Upper lobe of right lung (tissue), 1 donor: ENCODE measurements at regions not wholly inside any gene's neighbourhood (a gene's known extent, or its start where the extent isn't known, plus 50 kb on each side); places are given as distances from the start of the nearest gene placed in this dataset.
"Not testable (repeated sequence)": the region's sequence is repeated elsewhere in the genome, so short reads cannot be mapped to it uniquely, and the experiment has no call there.

ENCODE experiments used
- ATAC-seq: fragments of 200-7000 bp; cut with Tn5 transposase; one replicate; pipeline ENCODE4 v1.9.1; 2020; ENCODE audit warnings: mild to moderate bottlenecking, moderate library complexity
- DNase-seq: peaks from one replicate; pipeline ENCODE4 v3.0.0-alpha.2; 2020
- H3K27ac ChIP-seq: fragments of 200-600 bp; one replicate; pipeline ENCODE4 v1.8.0; 2022
- H3K27me3 ChIP-seq: fragments of 200-600 bp; one replicate; pipeline ENCODE4 v1.8.0; 2022; ENCODE audit warnings: mild to moderate bottlenecking
- H3K36me3 ChIP-seq: fragments of 200-600 bp; one replicate; pipeline ENCODE4 v1.8.0; 2022
- H3K4me1 ChIP-seq: fragments of 200-600 bp; one replicate; pipeline ENCODE4 v1.8.0; 2022
- H3K4me3 ChIP-seq: fragments of 200-600 bp; one replicate; pipeline ENCODE4 v1.8.0; 2022; ENCODE audit warnings: mild to moderate bottlenecking
- H3K9me3 ChIP-seq: fragments of 200-600 bp; one replicate; pipeline ENCODE4 v1.8.0; 2022
- intact Hi-C: fragments of 100-400 bp; cut with DNase I; formaldehyde crosslinking; loops from one replicate; pipeline ENCODE4 v1.11.0; 2022
- TF ChIP-seq, protein P1 (sequence below): fragments of 200-600 bp; IDR thresholded peaks from one replicate; pipeline ENCODE4 v1.8.0; 2022; ENCODE audit warnings: antibody characterized with exemption
- donor health status: DM: no; HTN: yes; CAD: no; lungs with severe emphysema.

DNA sequence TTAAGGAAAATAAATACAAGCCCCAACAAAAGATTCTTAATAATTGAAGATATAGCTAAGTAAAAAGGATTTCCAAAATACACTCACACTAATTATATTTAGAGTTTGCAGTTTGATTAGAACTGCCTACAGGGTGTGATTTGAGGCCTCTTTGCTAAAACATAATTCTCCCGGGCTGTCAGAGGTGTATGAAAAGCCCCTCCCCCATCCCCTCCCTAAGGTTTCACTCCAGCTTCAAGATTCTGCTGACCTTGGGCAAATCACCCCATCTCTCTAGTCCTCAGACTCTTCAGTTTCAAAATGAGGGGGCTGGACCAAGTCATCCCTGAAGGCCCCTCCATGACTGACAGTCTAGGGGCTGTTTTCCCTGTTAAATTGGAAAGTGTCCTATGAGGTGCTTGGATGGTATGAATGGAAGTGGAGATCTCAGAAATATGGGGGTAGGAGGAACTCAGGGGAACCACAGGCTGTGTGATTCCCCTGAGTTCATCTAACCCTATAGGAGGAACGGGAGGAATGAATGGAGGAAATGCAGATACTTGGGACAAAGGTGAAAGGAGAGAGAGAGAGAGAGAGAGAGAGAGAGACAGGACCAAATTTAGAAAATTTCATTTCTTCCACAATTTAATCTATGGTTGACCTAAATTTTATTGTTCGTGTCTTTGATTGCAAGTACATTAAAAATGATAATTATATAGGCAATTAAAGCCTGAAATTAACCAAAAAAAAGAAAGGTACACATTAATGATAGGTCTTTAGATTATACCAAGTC, 107.5 kb downstream of the SPP2 start:
- H3K27ac ChIP-seq, result no peak overlapping the region
- TF ChIP-seq, protein P1, sequence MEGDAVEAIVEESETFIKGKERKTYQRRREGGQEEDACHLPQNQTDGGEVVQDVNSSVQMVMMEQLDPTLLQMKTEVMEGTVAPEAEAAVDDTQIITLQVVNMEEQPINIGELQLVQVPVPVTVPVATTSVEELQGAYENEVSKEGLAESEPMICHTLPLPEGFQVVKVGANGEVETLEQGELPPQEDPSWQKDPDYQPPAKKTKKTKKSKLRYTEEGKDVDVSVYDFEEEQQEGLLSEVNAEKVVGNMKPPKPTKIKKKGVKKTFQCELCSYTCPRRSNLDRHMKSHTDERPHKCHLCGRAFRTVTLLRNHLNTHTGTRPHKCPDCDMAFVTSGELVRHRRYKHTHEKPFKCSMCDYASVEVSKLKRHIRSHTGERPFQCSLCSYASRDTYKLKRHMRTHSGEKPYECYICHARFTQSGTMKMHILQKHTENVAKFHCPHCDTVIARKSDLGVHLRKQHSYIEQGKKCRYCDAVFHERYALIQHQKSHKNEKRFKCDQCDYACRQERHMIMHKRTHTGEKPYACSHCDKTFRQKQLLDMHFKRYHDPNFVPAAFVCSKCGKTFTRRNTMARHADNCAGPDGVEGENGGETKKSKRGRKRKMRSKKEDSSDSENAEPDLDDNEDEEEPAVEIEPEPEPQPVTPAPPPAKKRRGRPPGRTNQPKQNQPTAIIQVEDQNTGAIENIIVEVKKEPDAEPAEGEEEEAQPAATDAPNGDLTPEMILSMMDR, result no peak
- DNase-seq, result no peak
- H3K9me3 ChIP-seq, result no peaks in the 10 kb centered on the region
- H3K27me3 ChIP-seq, result no peaks in the 10 kb centered on the region
- H3K4me1 ChIP-seq, result no peaks in the 10 kb centered on the region
- no peak overlapping the region for H3K4me3 ChIP-seq
- no peaks in the 10 kb centered on the region for H3K36me3 ChIP-seq
- ATAC-seq, result no peak
- intact Hi-C loops, result no loop called here

DNA sequence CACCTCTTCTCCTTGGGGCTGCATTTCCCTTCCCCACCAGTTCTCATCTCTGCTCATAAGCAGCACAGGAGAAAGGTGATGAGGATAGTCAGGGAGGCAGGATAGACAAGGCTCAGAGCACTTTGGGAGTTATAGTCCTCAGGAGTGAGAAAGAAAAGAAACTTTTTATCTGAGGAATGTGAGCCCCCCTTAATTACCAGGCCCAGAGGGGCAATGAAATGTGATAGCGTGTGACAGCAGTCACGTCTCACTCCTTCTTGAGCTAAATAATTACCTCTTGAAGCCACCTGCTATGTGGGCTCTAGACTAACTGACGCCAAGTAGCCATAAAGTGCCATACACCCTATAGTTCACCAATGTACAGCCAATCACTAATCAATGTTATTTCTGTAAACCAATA, 105.8 kb downstream of the SPP2 start:
- Histone ChIP-seq H3K27ac (no peak overlapping the region), H3K27me3 (no peaks in the 10 kb centered on the region), H3K36me3 (no peaks in the 10 kb centered on the region), H3K9me3 (no peaks in the 10 kb centered on the region), H3K4me1 (no peaks in the 10 kb centered on the region), H3K4me3 (no peak overlapping the region)
- intact Hi-C loops, result no loop called here
- TF ChIP-seq, protein P1, result no peak
- ATAC-seq (no peak), DNase-seq (no peak)

DNA sequence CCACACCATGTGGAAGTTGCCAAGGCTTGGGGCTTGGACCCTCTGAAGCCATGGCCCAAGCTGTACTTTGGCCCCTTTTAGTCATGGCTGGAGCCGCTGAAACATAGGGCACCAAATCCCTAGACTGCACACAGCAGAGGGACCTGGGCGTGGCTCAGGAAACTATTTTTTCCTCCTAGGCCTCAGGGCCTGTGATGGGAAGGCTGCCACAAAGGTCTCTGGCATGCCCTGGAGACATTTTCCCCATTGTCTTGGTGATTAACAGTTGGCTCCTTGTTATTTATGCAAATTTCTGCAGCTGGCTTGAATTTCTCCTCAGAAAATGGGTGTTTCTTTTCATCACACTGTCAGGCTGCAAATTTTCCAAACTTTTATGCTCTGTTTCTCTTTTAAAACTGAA, 102.3 kb downstream of the SPP2 start:
- H3K27me3 ChIP-seq, intact Hi-C loops, H3K4me1 ChIP-seq, H3K9me3 ChIP-seq, H3K36me3 ChIP-seq, DNase-seq, H3K4me3 ChIP-seq, H3K27ac ChIP-seq, ATAC-seq: not testable (repeated sequence)

DNA sequence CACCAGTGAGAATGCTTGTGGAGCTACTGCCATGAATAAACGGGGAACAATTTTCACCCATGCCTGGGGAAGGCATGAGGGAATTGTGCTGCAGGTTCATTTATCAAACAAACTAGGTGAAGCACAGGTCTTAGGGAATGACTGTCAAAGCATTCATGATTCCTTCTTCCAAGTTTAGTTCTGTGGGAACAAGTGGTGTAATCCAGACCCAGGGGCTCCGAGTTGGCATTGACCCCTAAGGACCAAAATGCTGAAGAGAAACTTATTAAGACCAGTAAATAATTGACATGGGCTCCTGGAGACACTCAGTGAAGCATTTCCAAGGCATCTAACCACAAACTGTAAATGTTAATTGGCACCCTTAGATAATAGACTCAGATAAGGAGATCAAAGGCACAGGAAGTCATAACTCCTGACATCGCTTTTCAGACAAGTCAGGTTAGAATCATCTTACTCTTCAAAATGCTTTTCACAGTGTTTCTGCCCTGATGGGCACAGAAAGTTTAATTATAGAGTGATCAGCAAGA, 96.9 kb downstream of the SPP2 start:
- DNase-seq (no peak), ATAC-seq (no peak)
- Histone ChIP-seq H3K9me3 (no peaks in the 10 kb centered on the region), H3K4me1 (peaks cover 7% of the 10 kb centered on the region), H3K36me3 (no peaks in the 10 kb centered on the region), H3K4me3 (no peak overlapping the region), H3K27ac (no peak overlapping the region), H3K27me3 (no peaks in the 10 kb centered on the region)
- intact Hi-C loops, result no loop called here
- TF ChIP-seq, protein P1, result no peak

DNA sequence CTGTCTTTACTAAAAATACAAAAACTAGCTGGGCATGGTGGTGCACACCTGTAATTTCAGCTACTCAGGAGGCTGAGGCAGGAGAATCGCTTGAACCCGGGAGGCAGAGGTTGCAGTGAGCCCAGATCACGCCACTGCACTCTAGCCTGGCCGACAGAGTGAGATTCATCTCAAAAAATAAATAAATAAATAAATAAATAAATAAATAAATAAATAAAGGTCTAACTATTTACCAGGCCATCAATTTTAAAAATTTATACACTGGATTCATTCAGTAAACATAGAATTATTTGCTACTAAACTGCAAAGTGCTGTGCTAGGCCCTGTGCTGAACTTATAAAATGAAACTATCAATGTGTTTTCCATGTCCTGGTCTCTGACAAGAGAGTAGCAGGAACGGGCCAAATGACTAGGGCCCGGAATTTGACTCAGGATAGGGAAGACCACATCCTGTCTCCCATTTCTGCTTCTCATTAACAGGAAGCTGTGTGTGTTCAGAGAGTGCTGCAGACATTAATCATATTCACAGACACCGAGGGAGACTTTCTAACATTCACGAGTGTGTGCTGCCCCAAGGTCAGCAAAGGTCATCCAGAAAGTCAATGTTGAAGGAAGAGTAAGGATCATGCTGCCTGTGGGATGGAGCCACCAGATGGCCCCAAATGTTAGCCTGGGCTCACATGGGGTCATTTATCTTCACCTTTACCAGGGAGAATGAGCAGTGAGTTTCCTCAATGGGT, 95.8 kb downstream of the SPP2 start:
- H3K9me3 ChIP-seq, result no peaks in the 10 kb centered on the region
- H3K27ac ChIP-seq, result no peak overlapping the region
- DNase-seq (no peak), ATAC-seq (no peak)
- H3K36me3 ChIP-seq, result no peaks in the 10 kb centered on the region
- peaks cover 7% of the 10 kb centered on the region for H3K4me1 ChIP-seq
- no peak overlapping the region for H3K4me3 ChIP-seq
- intact Hi-C loops, result no loop called here
- H3K27me3 ChIP-seq, result no peaks in the 10 kb centered on the region
- TF ChIP-seq, protein P1, result no peak

DNA sequence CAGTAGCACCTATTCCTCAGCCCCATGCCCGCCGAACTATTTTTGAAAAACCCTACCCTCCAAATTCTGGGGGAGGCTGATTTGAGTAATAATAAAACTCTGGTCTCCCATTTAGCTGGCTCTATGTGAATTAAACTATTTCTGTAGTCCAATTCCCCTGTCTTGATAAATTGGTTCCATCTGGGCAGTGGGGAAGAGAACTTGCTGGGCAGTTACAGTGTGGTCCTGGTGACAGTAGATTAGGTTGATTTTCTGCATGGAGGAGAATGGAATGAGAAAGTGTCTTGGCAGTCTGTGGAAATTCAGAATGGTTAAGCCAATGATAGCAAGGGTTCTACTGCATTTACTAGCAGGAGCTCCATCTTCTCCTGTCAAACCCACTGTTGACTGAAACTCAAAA, 95.0 kb downstream of the SPP2 start:
- TF ChIP-seq, protein P1, result no peak

More for the DNA sequence above, 95.0 kb downstream of the SPP2 start:
- Histone ChIP-seq H3K36me3 (no peaks in the 10 kb centered on the region), H3K4me1 (peaks cover 7% of the 10 kb centered on the region), H3K27ac (no peak overlapping the region), H3K9me3 (no peaks in the 10 kb centered on the region), H3K27me3 (no peaks in the 10 kb centered on the region), H3K4me3 (no peak overlapping the region)
- intact Hi-C loops, result no loop called here
- no peak for ATAC-seq
- DNase-seq, result no peak
